Stomach (tissue), 8 donors: ENCODE measurements at regions not wholly inside any gene's neighbourhood (a gene's known extent, or its start where the extent isn't known, plus 50 kb on each side); places are given as distances from the start of the nearest gene placed in this dataset.

Experiments used
- DNase-seq, 2 donors: peaks; one replicate each; pipeline versions ENCODE4 v3.0.0 to v3.0.0-alpha.2; 2013 to 2019
- H3K27ac ChIP-seq, 5 donors: fragments of 200-600 bp in 4 of 5; sonication (generic) in 4 of 5; one replicate each; pipeline ENCODE4 v1.5.1; 2013 to 2019; ENCODE audit warnings: mild to moderate bottlenecking in 1 of 5, moderate library complexity in 1 of 5
- H3K27me3 ChIP-seq, 3 donors: fragments of 200-600 bp; sonication (generic); one replicate each; pipeline ENCODE4 v1.5.1; 2017 to 2019; ENCODE audit warnings: mixed run types in 1 of 3
- H3K36me3 ChIP-seq, 4 donors: fragments of 200-600 bp; sonication (generic); 1 replicate in 3 of 4; 2 replicates in 1 of 4; pipeline ENCODE4 v1.5.1; 2016 to 2019
- H3K4me1 ChIP-seq, 4 donors: fragments of 200-600 bp; sonication (generic); one replicate each; pipeline ENCODE4 v1.5.1; 2016 to 2019
- H3K4me3 ChIP-seq, 4 donors: fragments of 200-600 bp; sonication (generic) in 3 of 4; one replicate each; pipeline ENCODE4 v1.5.1; 2016 to 2019; ENCODE audit warnings: mild to moderate bottlenecking in 1 of 4
- H3K9me3 ChIP-seq, 4 donors: fragments of 200-600 bp; sonication (generic); one replicate each; pipeline ENCODE4 v1.5.1; 2016 to 2019
- CTCF ChIP-seq, 7 experiments: fragments of 450-650 bp in 4 of 7; fragments of 200-600 bp in 3 of 7; sonication (generic) in 3 of 7; IDR thresholded peaks; one replicate each; pipeline ENCODE4 v1.5.1; 2016 to 2019; ENCODE audit warnings: antibody characterized with exemption in 7 of 7, control low read depth in 2 of 7, mild to moderate bottlenecking in 1 of 7
- EP300 ChIP-seq: sonication (generic); formaldehyde crosslinking; IDR thresholded peaks from one replicate; pipeline ENCODE4 v1.6.1; 2017; ENCODE audit warnings: antibody characterized with exemption
- POLR2A ChIP-seq, 4 donors: fragments of 450-650 bp; IDR thresholded peaks; one replicate each; pipeline ENCODE4 v1.6.1; 2016; ENCODE audit warnings: antibody characterized with exemption in 4 of 4, control low read depth in 2 of 4, mild to moderate bottlenecking in 1 of 4, moderate library complexity in 1 of 4
- POLR2AphosphoS5 ChIP-seq, 3 donors: sonication (generic); formaldehyde crosslinking; IDR thresholded peaks; one replicate each; pipeline ENCODE4 v1.6.1; 2016; ENCODE audit warnings: antibody characterized with exemption in 3 of 3
- WGBS, 5 donors: extraction: QIAGEN DNeasy Blood & Tissue Kit in 3 of 5; methylation state at CpG; one replicate each; pipeline versions ENCODE4 v1.1.5 to v1.1.7; 2013 to 2018; 5-methylcytosine and 5-hydroxymethylcytosine counted together
- intact Hi-C: fragments of 100-400 bp; cut with DNase I; formaldehyde crosslinking; loops from one replicate; pipeline ENCODE4 v1.15.1; 2023; ENCODE audit warnings: low total_unique reads
- donor health status: healthy with polysubstance abuse.
- donor health status: Bipolar disorder and iron deficiency.
- donor health status: healthy.

GRCh38 chr16:16882766-16883165 lies 503.8 kb downstream of the NPIPA7 start:
- 77 to 87% (median 83%) methylated on average over 3 of the region's 3 CpGs for WGBS, 5 donors
- H3K27ac ChIP-seq: no peak overlapping the region
- no peaks in the 10 kb centered on the region for H3K9me3 ChIP-seq
- intact Hi-C loops: no loop called here
- H3K4me1 ChIP-seq: no peaks in the 10 kb centered on the region
- H3K27me3 ChIP-seq: peaks cover 0 to 10% (median 0%) of the 10 kb centered on the region in 3 donors
- TF ChIP-seq POLR2A (IDR thresholded peaks at IDR 0.05) (no peak), EP300 (no peak), CTCF (IDR thresholded peaks at IDR 0.05) (no peak), POLR2AphosphoS5 (IDR thresholded peaks at IDR 0.05) (no peak)
- H3K4me3 ChIP-seq: no peak overlapping the region
- H3K36me3 ChIP-seq: no peaks in the 10 kb centered on the region
- DNase-seq: no peak

DNA sequence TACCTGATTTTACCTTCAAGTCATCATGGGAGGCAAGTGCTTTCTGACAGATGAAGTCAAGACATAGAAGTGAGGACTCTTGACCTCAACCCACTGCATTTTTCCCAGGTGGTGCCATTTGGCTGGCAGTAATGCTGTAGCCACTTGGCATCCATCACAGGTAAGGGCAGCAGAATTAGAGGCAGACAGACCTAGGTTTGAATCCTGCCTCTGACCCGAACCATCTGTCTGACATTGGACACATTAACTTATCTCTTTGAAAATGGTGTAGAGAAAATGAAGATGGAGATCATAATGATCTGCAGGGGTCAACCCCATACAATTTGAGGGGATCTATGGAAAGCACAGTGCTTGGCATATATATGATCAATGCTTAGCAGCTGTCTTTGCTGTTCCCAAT lies 505.5 kb downstream of the NPIPA7 start:
- Histone ChIP-seq H3K9me3 (no peaks in the 10 kb centered on the region), H3K36me3 (no peaks in the 10 kb centered on the region), H3K4me1 (no peaks in the 10 kb centered on the region), H3K27me3 (peaks cover 0 to 5% (median 0%) of the 10 kb centered on the region in 3 donors), H3K4me3 (no peak overlapping the region), H3K27ac (no peak overlapping the region)
- DNase-seq: no peak
- intact Hi-C loops: no loop called here
- no peak for TF ChIP-seq POLR2AphosphoS5 (IDR thresholded peaks at IDR 0.05)
- no peak for TF ChIP-seq CTCF (IDR thresholded peaks at IDR 0.05)
- no peak for TF ChIP-seq POLR2A (IDR thresholded peaks at IDR 0.05)
- no peak for TF ChIP-seq EP300
- WGBS, 5 donors: 76 to 86% (median 82%) methylated on average over 1 of the region's 1 CpG

GRCh38 chr16:16887193-16887592 lies 508.3 kb downstream of the NPIPA7 start:
- Histone ChIP-seq H3K4me3 (no peak overlapping the region), H3K4me1 (no peaks in the 10 kb centered on the region), H3K36me3 (no peaks in the 10 kb centered on the region), H3K27me3 (no peaks in the 10 kb centered on the region), H3K9me3 (no peaks in the 10 kb centered on the region), H3K27ac (no peak overlapping the region)
- WGBS, 5 donors: 86 to 93% (median 89%) methylated on average over 4 of the region's 4 CpGs
- intact Hi-C loops: no loop called here
- DNase-seq: no peak
- TF ChIP-seq EP300 (no peak), CTCF (IDR thresholded peaks at IDR 0.05) (no peak), POLR2A (IDR thresholded peaks at IDR 0.05) (no peak), POLR2AphosphoS5 (IDR thresholded peaks at IDR 0.05) (no peak)

DNA sequence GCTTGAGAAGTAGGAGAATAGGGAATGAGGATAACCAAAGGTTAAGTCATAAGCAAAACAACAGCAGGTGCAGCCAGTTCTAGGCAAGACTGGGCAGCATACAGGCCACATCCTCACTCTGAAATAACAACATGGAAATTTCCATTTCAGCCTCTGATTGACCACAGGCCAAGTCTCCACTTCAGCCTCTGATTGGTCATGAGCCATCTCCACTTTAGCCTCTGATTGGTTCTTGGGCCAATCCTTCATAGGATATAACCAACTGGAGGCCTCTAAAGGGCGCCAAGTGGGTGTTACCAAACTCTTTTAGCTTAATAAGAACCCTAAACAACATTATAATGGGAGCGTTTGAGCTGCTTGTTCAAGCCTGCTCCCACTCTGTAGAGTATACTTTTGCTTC lies 512.0 kb downstream of the NPIPA7 start:
- H3K36me3 ChIP-seq: no peaks in the 10 kb centered on the region
- no peaks in the 10 kb centered on the region for H3K27me3 ChIP-seq
- intact Hi-C loops: no loop called here
- H3K4me1 ChIP-seq: no peaks in the 10 kb centered on the region
- TF ChIP-seq EP300 (no peak), POLR2A (IDR thresholded peaks at IDR 0.05) (no peak), CTCF (IDR thresholded peaks at IDR 0.05) (no peak)
- H3K27ac ChIP-seq: no peak overlapping the region
- DNase-seq: no peak
- WGBS, 5 donors: 51 to 63% (median 58%) methylated on average over 2 of the region's 2 CpGs
- H3K4me3 ChIP-seq: no peak overlapping the region
- no peaks in the 10 kb centered on the region for H3K9me3 ChIP-seq
